Trophoblast cell (in vitro differentiated cells and primary cell): ENCODE measurements at regions not wholly inside any gene's neighbourhood (a gene's known extent, or its start where the extent isn't known, plus 50 kb on each side); places are given as distances from the start of the nearest gene placed in this dataset.
A peak's percentile ranks its signal among the peaks of the same experiment; 100 is the strongest.

Experiments used
- DNase-seq, 2 donors: peaks; one replicate each; pipeline ENCODE4 v3.0.0-alpha.2; 2016
- H2AFZ ChIP-seq: 2 replicates; pipeline ENCODE4 v1.6.1; 2013; ENCODE audit warnings: low read length, moderate library complexity, mild to moderate bottlenecking; ENCODE audit not compliant: insufficient read depth, poor library complexity
- H2AK5ac ChIP-seq: 2 replicates; pipeline ENCODE4 v1.6.1; 2013; ENCODE audit warnings: mild to moderate bottlenecking, low read length
- H2BK120ac ChIP-seq: 2 replicates; pipeline ENCODE4 v1.6.1; 2013; ENCODE audit warnings: low read length, mild to moderate bottlenecking, moderate library complexity; ENCODE audit not compliant: insufficient read depth, poor library complexity
- H2BK12ac ChIP-seq: 2 replicates; pipeline ENCODE4 v1.6.1; 2013; ENCODE audit warnings: mild to moderate bottlenecking, low read length, moderate library complexity
- H2BK5ac ChIP-seq: 2 replicates; pipeline ENCODE4 v1.6.1; 2013; ENCODE audit warnings: low read length, low read depth, moderate library complexity, mild to moderate bottlenecking; ENCODE audit not compliant: poor library complexity
- H3K14ac ChIP-seq: 2 replicates; pipeline ENCODE4 v1.6.1; 2013; ENCODE audit warnings: mild to moderate bottlenecking, low read length
- H3K18ac ChIP-seq: 2 replicates; pipeline ENCODE4 v1.6.1; 2013; ENCODE audit warnings: mild to moderate bottlenecking, low read length
- H3K23ac ChIP-seq: 2 replicates; pipeline ENCODE4 v1.6.1; 2013; ENCODE audit warnings: low read length
- H3K27ac ChIP-seq: 2 replicates; pipeline ENCODE4 v1.5.1; 2013; ENCODE audit warnings: low read depth, mild to moderate bottlenecking, inconsistent platforms, low read length, moderate library complexity
- H3K27me3 ChIP-seq: 2 replicates; pipeline ENCODE4 v1.6.1; 2013; ENCODE audit warnings: inconsistent platforms, mild to moderate bottlenecking, low read length, moderate library complexity; ENCODE audit not compliant: insufficient read depth
- H3K36me3 ChIP-seq, 2 experiments: 1 replicate in 1 of 2; 2 replicates in 1 of 2; pipeline ENCODE4 v1.6.1; 2013; ENCODE audit warnings: low read length in 2 of 2, mild to moderate bottlenecking in 2 of 2, moderate library complexity in 1 of 2; ENCODE audit not compliant: insufficient read depth in 2 of 2, control insufficient read depth in 1 of 2
- H3K4ac ChIP-seq: 2 replicates; pipeline ENCODE4 v1.6.1; 2013; ENCODE audit warnings: low read depth, mild to moderate bottlenecking, low read length, moderate library complexity
- H3K4me1 ChIP-seq, 2 experiments: 1 replicate in 1 of 2; 2 replicates in 1 of 2; pipeline ENCODE4 v1.6.1; 2013; ENCODE audit warnings: low read length in 2 of 2, mild to moderate bottlenecking in 2 of 2, moderate library complexity in 1 of 2; ENCODE audit not compliant: insufficient read depth in 2 of 2, control insufficient read depth in 1 of 2
- H3K4me2 ChIP-seq: 2 replicates; pipeline ENCODE4 v1.6.1; 2013; ENCODE audit warnings: inconsistent platforms, mild to moderate bottlenecking, low read length, moderate library complexity
- H3K4me3 ChIP-seq: 2 replicates; pipeline ENCODE4 v1.5.1; 2013; ENCODE audit warnings: mild to moderate bottlenecking, low read depth, low read length, inconsistent platforms
- H3K79me1 ChIP-seq: one replicate; pipeline ENCODE4 v1.6.1; 2013; ENCODE audit warnings: low read length
- H3K79me2 ChIP-seq: 2 replicates; pipeline ENCODE4 v1.6.1; 2013; ENCODE audit warnings: low read length, mild to moderate bottlenecking; ENCODE audit not compliant: control insufficient read depth, insufficient read depth, poor library complexity
- H3K9ac ChIP-seq: 2 replicates; pipeline ENCODE4 v1.6.1; 2013; ENCODE audit warnings: mild to moderate bottlenecking, low read length
- H3K9me3 ChIP-seq: 2 replicates; pipeline ENCODE4 v1.6.1; 2013; ENCODE audit warnings: low read depth, mild to moderate bottlenecking, control low read depth, inconsistent platforms, low read length; ENCODE audit not compliant: insufficient read depth
- H4K12ac ChIP-seq: 2 replicates; pipeline ENCODE4 v1.6.1; 2013; ENCODE audit warnings: low read depth, mild to moderate bottlenecking, low read length, moderate library complexity
- H4K8ac ChIP-seq: 2 replicates; pipeline ENCODE4 v1.6.1; 2013; ENCODE audit warnings: low read depth, mild to moderate bottlenecking, low read length, moderate library complexity
- H4K91ac ChIP-seq: one replicate; pipeline ENCODE4 v1.6.1; 2013; ENCODE audit warnings: low read depth, mild to moderate bottlenecking, low read length, moderate library complexity
- WGBS: extraction: QIAGEN DNeasy Blood & Tissue Kit; methylation state at CpG from one replicate; pipeline ENCODE4 v1.1.7; 2013; ENCODE audit warnings: missing lambda C conversion rate; ENCODE audit not compliant: insufficient read length, insufficient coverage; ENCODE audit errors: extremely low coverage; 5-methylcytosine and 5-hydroxymethylcytosine counted together

GRCh38 chr16:48919791-48920190, 309.8 kb upstream of the N4BP1 start:
- H3K9ac ChIP-seq = no peak overlapping the region
- H2AFZ ChIP-seq = no peak overlapping the region
- no peak overlapping the region for H4K91ac ChIP-seq
- H3K4ac ChIP-seq = no peak overlapping the region
- no peak overlapping the region for H2AK5ac ChIP-seq
- no peak overlapping the region for H3K4me3 ChIP-seq
- H2BK5ac ChIP-seq = no peak overlapping the region
- H3K9me3 ChIP-seq = peaks cover 1% of the 10 kb centered on the region
- H3K4me1 ChIP-seq = peaks cover 0 to 4% of the 10 kb centered on the region in 2 experiments
- H3K4me2 ChIP-seq = no peak overlapping the region
- no peaks in the 10 kb centered on the region for H3K79me1 ChIP-seq
- no peak overlapping the region for H3K23ac ChIP-seq
- no peak overlapping the region for H2BK120ac ChIP-seq
- H4K8ac ChIP-seq = no peak overlapping the region
- H3K27me3 ChIP-seq = no peaks in the 10 kb centered on the region
- H2BK12ac ChIP-seq = no peak overlapping the region
- no peak for DNase-seq
- H4K12ac ChIP-seq = no peak overlapping the region
- no CpG with 5 or more reads among the region's 6 CpGs for WGBS
- no peak overlapping the region for H3K27ac ChIP-seq
- no peaks in the 10 kb centered on the region for H3K79me2 ChIP-seq
- no peak overlapping the region for H3K14ac ChIP-seq
- H3K36me3 ChIP-seq = no peaks in the 10 kb centered on the region
- H3K18ac ChIP-seq = no peak overlapping the region

GRCh38 chr16:48918520-48919258, 308.7 kb upstream of the N4BP1 start:
- H3K27ac ChIP-seq = no peak overlapping the region
- WGBS = no CpG with 5 or more reads among the region's 4 CpGs
- H3K4me1 ChIP-seq = peaks cover 0 to 4% of the 10 kb centered on the region in 2 experiments
- H4K8ac ChIP-seq = no peak overlapping the region
- H3K4me3 ChIP-seq = no peak overlapping the region
- peak; percentile 39 to 60 for DNase-seq
- H3K79me2 ChIP-seq = no peaks in the 10 kb centered on the region
- H3K9me3 ChIP-seq = peaks cover 1% of the 10 kb centered on the region
- H3K4ac ChIP-seq = no peak overlapping the region
- no peak overlapping the region for H4K12ac ChIP-seq
- H2AFZ ChIP-seq = no peak overlapping the region
- H3K79me1 ChIP-seq = no peaks in the 10 kb centered on the region
- no peak overlapping the region for H2BK12ac ChIP-seq
- no peak overlapping the region for H3K14ac ChIP-seq
- H3K36me3 ChIP-seq = no peaks in the 10 kb centered on the region
- H2BK5ac ChIP-seq = no peak overlapping the region
- H3K27me3 ChIP-seq = no peaks in the 10 kb centered on the region
- H2AK5ac ChIP-seq = no peak overlapping the region
- no peak overlapping the region for H3K18ac ChIP-seq
- no peak overlapping the region for H3K4me2 ChIP-seq
- H3K9ac ChIP-seq = no peak overlapping the region
- H3K23ac ChIP-seq = no peak overlapping the region
- H4K91ac ChIP-seq = no peak overlapping the region
- H2BK120ac ChIP-seq = no peak overlapping the region

- Histone ChIP-seq H4K91ac (no peak overlapping the region), H2BK120ac (no peak overlapping the region), H3K79me1 (no peaks in the 10 kb centered on the region), H2AK5ac (no peak overlapping the region), H3K14ac (no peak overlapping the region), H3K18ac (no peak overlapping the region), H2BK12ac (no peak overlapping the region), H3K4ac (no peak overlapping the region), H3K4me3 (no peak overlapping the region), H2BK5ac (no peak overlapping the region), H3K9me3 (peaks cover 1% of the 10 kb centered on the region), H3K4me1 (peaks cover 3 to 4% of the 10 kb centered on the region in 2 experiments), H4K8ac (no peak overlapping the region), H3K4me2 (no peak overlapping the region), H3K27me3 (no peaks in the 10 kb centered on the region), H4K12ac (no peak overlapping the region), H3K27ac (no peak overlapping the region), H3K36me3 (no peaks in the 10 kb centered on the region), H3K79me2 (no peaks in the 10 kb centered on the region), H2AFZ (no peak overlapping the region), H3K23ac (no peak overlapping the region), H3K9ac (no peak overlapping the region)
- DNase-seq = no peak
- WGBS = no CpG with 5 or more reads among the region's 1 CpG
Observed at GRCh38 chr16:48916566-48916965, 306.6 kb upstream of the N4BP1 start.

- H3K18ac ChIP-seq = no peak overlapping the region
- no peak overlapping the region for H3K14ac ChIP-seq
- no peak overlapping the region for H3K9ac ChIP-seq
- no peak overlapping the region for H4K91ac ChIP-seq
- no peak overlapping the region for H3K4ac ChIP-seq
- H3K27ac ChIP-seq = no peak overlapping the region
- no peaks in the 10 kb centered on the region for H3K27me3 ChIP-seq
- H2BK5ac ChIP-seq = no peak overlapping the region
- H3K4me3 ChIP-seq = no peak overlapping the region
- H3K23ac ChIP-seq = no peak overlapping the region
- H2BK12ac ChIP-seq = no peak overlapping the region
- no peak overlapping the region for H2AK5ac ChIP-seq
- no peak overlapping the region for H2AFZ ChIP-seq
- no peaks in the 10 kb centered on the region for H3K79me2 ChIP-seq
- no peak overlapping the region for H3K4me2 ChIP-seq
- H3K4me1 ChIP-seq = peaks cover 3 to 4% of the 10 kb centered on the region in 2 experiments
- no peaks in the 10 kb centered on the region for H3K36me3 ChIP-seq
- no peak overlapping the region for H2BK120ac ChIP-seq
- no peak for DNase-seq
- H4K8ac ChIP-seq = no peak overlapping the region
- H3K9me3 ChIP-seq = peaks cover 1% of the 10 kb centered on the region
- no CpG with 5 or more reads among the region's 3 CpGs for WGBS
- H3K79me1 ChIP-seq = no peaks in the 10 kb centered on the region
- no peak overlapping the region for H4K12ac ChIP-seq
Observed at GRCh38 chr16:48914070-48914469, 304.1 kb upstream of the N4BP1 start.
